Tibial artery (tissue), 4 donors: ENCODE measurements at regions not wholly inside any gene's neighbourhood (a gene's known extent, or its start where the extent isn't known, plus 50 kb on each side); places are given as distances from the start of the nearest gene placed in this dataset.

Source experiments
- DNase-seq, 2 donors: peaks; one replicate each; pipeline ENCODE4 v3.0.0-alpha.2; 2019
- H3K27ac ChIP-seq, 2 donors: fragments of 200-600 bp; sonication (generic) in 1 of 2; 1 replicate in 1 of 2; 2 replicates in 1 of 2; pipeline ENCODE4 v1.5.1; 2018 to 2019; ENCODE audit warnings: mild to moderate bottlenecking in 1 of 2
- H3K27me3 ChIP-seq, 2 donors: fragments of 200-600 bp; sonication (generic) in 1 of 2; one replicate each; pipeline versions ENCODE4 v1.5.1 to v1.6.0; 2016 to 2019
- H3K36me3 ChIP-seq, 3 donors: fragments of 200-600 bp; sonication (generic) in 2 of 3; one replicate each; pipeline ENCODE4 v1.5.1; 2016 to 2019; ENCODE audit warnings: mild to moderate bottlenecking in 2 of 3
- H3K4me1 ChIP-seq, 4 donors: fragments of 200-600 bp; sonication (generic) in 2 of 4; 1 replicate in 3 of 4; 2 replicates in 1 of 4; pipeline ENCODE4 v1.5.1; 2016 to 2019
- H3K4me3 ChIP-seq, 2 donors: fragments of 200-600 bp; sonication (generic) in 1 of 2; 1 replicate in 1 of 2; 2 replicates in 1 of 2; pipeline ENCODE4 v1.5.1; 2018 to 2019; ENCODE audit warnings: mild to moderate bottlenecking in 2 of 2
- H3K9me3 ChIP-seq, 3 donors: fragments of 200-600 bp; sonication (generic) in 1 of 3; one replicate each; pipeline ENCODE4 v1.5.1; 2016 to 2019
- CTCF ChIP-seq, 2 experiments: fragments of 200-600 bp in 1 of 2; fragments of 450-650 bp in 1 of 2; IDR thresholded peaks; one replicate each; pipeline ENCODE4 v1.5.1; 2017 to 2019; ENCODE audit warnings: antibody characterized with exemption in 2 of 2, mild to moderate bottlenecking in 1 of 2, moderate library complexity in 1 of 2
- intact Hi-C: fragments of 100-400 bp; cut with DNase I; formaldehyde crosslinking; loops from one replicate; pipeline ENCODE4 v1.15.0; 2023; ENCODE audit warnings: low total_unique reads

- no peak overlapping the region for H3K27ac ChIP-seq
- H3K9me3 ChIP-seq, result no peaks in the 10 kb centered on the region
- no peak overlapping the region for H3K4me3 ChIP-seq
- no peaks in the 10 kb centered on the region for H3K27me3 ChIP-seq
- DNase-seq, result no peak
- intact Hi-C loops, result no loop called here
- H3K36me3 ChIP-seq, result no peaks in the 10 kb centered on the region
- H3K4me1 ChIP-seq, result no peaks in the 10 kb centered on the region
- TF ChIP-seq CTCF (IDR thresholded peaks at IDR 0.05), result no peak
These were observed 323.5 kb downstream of the LMO4 start for GRCh38 chr1:87652176-87652575.

- Histone ChIP-seq H3K27me3 (no peaks in the 10 kb centered on the region), H3K4me3 (no peak overlapping the region), H3K27ac (no peak overlapping the region), H3K36me3 (no peaks in the 10 kb centered on the region), H3K9me3 (peaks cover 0 to 6% (median 0%) of the 10 kb centered on the region in 3 donors), H3K4me1 (no peaks in the 10 kb centered on the region)
- intact Hi-C loops, result no loop called here
- no peak for TF ChIP-seq CTCF (IDR thresholded peaks at IDR 0.05)
- DNase-seq, result no peak
These were observed 336.5 kb downstream of the LMO4 start for GRCh38 chr1:87665151-87665550.

- no peak for TF ChIP-seq CTCF (IDR thresholded peaks at IDR 0.05)
These were observed 338.0 kb downstream of the LMO4 start for GRCh38 chr1:87666681-87667080.

GRCh38 chr1:87669674-87670073 lies 341.0 kb downstream of the LMO4 start:
- DNase-seq, result no peak
- H3K9me3 ChIP-seq, result no peaks in the 10 kb centered on the region
- no peak for TF ChIP-seq CTCF (IDR thresholded peaks at IDR 0.05)
- no peak overlapping the region for H3K27ac ChIP-seq
- no peaks in the 10 kb centered on the region for H3K36me3 ChIP-seq
- no peak overlapping the region for H3K4me3 ChIP-seq
- intact Hi-C loops, result no loop called here
- H3K27me3 ChIP-seq, result no peaks in the 10 kb centered on the region
- H3K4me1 ChIP-seq, result no peaks in the 10 kb centered on the region

More at GRCh38 chr1:87666681-87667080, 338.0 kb downstream of the LMO4 start:
- DNase-seq, result no peak
- no peak overlapping the region for H3K4me3 ChIP-seq
- no peaks in the 10 kb centered on the region for H3K36me3 ChIP-seq
- no peak overlapping the region for H3K27ac ChIP-seq
- no peaks in the 10 kb centered on the region for H3K9me3 ChIP-seq
- H3K27me3 ChIP-seq, result no peaks in the 10 kb centered on the region
- intact Hi-C loops, result no loop called here
- H3K4me1 ChIP-seq, result no peaks in the 10 kb centered on the region

GRCh38 chr1:87673309-87673708 lies 344.6 kb downstream of the LMO4 start:
- Histone ChIP-seq H3K27ac (no peak overlapping the region), H3K4me1 (no peaks in the 10 kb centered on the region), H3K36me3 (no peaks in the 10 kb centered on the region), H3K27me3 (no peaks in the 10 kb centered on the region), H3K4me3 (no peak overlapping the region), H3K9me3 (no peaks in the 10 kb centered on the region)
- TF ChIP-seq CTCF (IDR thresholded peaks at IDR 0.05), result no peak
- intact Hi-C loops, result no loop called here
- DNase-seq, result no peak

GRCh38 chr1:87673748-87674147 lies 345.1 kb downstream of the LMO4 start:
- no peak for DNase-seq
- H3K27ac ChIP-seq, result no peak overlapping the region
- H3K4me1 ChIP-seq, result no peaks in the 10 kb centered on the region
- no peak for TF ChIP-seq CTCF (IDR thresholded peaks at IDR 0.05)
- H3K36me3 ChIP-seq, result no peaks in the 10 kb centered on the region
- H3K27me3 ChIP-seq, result no peaks in the 10 kb centered on the region
- intact Hi-C loops, result no loop called here
- no peak overlapping the region for H3K4me3 ChIP-seq
- H3K9me3 ChIP-seq, result no peaks in the 10 kb centered on the region
